ENCODE measurements at regions not wholly inside any gene's neighbourhood (a gene's known extent, or its start where the extent isn't known, plus 50 kb on each side); places are given as distances from the start of the nearest gene placed in this dataset.

DNA sequence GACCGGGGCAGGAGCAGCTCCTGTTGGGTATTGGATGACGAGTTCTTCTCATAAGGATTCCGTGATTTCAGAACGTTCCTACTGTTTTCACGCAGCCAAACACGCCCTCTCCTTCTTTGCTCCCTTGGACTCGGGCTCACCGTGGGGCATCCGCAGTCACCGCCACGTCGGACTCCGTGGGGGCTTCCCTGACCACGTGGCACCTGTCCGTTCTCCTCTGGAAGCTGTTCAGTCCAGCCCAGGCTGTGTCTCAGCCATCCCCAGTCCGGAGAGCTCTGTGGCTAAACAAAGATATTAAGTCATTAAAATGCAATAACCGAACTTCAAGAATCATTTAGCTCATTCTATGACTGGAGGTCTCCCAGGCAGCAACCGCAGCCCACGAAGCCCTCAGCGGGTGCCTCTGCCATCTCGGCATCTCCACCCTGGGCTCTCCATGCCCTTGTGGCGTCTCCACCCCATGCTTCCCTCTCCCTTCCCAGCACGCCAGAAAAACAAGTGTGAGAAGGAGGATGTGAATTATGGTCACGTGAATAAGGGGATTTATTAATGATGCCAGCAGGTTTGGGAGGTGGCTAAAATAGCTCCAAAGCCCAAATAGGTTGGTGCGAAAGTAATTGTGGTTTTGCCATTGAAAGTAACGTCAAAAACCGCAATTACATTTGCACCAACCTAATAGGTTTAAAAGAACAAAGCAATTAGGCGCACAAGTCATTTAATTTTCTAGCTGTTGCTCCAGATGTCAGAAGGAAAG lies 224.6 kb upstream of the PPP2R2D start:
- Mint-ChIP-seq H3K4me1 (ENCODE audit: low read depth) (no peaks in the 10 kb centered on the region), H3K27me3 (ENCODE audit: insufficient read depth) (no peaks in the 10 kb centered on the region), H3K27ac (no peak overlapping the region), H3K4me3 (no peak overlapping the region), H3K9me3 (no peaks in the 10 kb centered on the region), H3K36me3 (ENCODE audit: low read depth) (no peaks in the 10 kb centered on the region)
- DNase-seq (ENCODE audit: low spot score) = no peak
- intact Hi-C loops (cut with micrococcal nuclease) = no loop called here

DNA sequence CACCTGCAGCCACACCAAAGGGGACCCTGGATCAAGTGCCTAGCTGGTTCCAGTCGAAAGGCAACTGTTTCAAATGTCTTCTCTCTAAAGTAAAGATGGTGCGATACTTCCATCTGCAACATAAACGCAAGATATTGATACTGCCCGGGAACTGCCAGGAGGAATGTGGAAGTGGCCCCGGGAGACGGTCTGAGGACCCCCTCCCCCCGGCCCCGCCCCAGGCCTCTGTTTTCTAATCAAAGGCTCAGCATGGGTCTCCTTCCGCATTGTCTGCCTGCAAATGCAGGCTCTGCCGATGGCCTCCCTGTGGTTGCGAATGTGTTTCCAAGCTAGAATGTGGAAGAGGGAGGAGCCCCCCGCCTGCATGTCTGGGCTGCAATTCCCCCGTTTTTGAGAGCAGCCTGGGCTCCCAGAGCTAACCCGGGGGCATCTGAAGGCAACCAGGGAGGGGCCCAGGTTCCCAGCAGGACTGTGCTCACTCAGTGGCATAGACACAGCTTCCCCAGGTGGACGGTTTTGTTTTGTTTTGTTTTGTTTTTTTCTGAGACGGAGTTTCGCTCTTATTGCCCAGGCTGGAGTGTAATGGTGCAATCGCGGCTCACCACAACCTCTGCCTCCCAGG lies 223.9 kb upstream of the PPP2R2D start:
- Mint-ChIP-seq H3K27ac (no peak overlapping the region), H3K4me1 (ENCODE audit: low read depth) (no peaks in the 10 kb centered on the region), H3K9me3 (no peaks in the 10 kb centered on the region), H3K27me3 (ENCODE audit: insufficient read depth) (no peaks in the 10 kb centered on the region), H3K36me3 (ENCODE audit: low read depth) (no peaks in the 10 kb centered on the region), H3K4me3 (no peak overlapping the region)
- no peak for DNase-seq (ENCODE audit: low spot score)
- intact Hi-C loops (cut with micrococcal nuclease) = no loop called here

DNA sequence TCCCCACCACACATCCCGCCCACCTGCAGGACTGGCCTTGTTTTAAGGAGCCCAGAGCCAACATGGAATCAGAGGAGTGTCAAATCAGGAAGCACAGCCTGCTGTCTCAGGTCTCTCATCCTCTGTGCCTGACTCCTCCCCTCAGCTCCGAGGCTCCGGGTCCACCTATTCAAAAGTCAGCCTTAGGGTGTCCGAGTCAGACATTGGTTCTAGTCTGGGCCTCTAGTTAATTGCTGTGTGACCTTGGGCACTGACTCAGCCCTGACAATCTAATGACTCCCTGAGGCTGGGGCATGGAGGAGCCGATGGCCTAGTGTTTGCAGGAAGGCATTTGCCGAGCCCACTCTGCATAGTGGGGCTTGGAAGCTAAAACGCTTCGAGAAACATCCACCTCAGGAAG lies 223.1 kb upstream of the PPP2R2D start:
- Mint-ChIP-seq H3K36me3 (ENCODE audit: low read depth) (no peaks in the 10 kb centered on the region), H3K27ac (no peak overlapping the region), H3K4me3 (no peak overlapping the region), H3K4me1 (ENCODE audit: low read depth) (no peaks in the 10 kb centered on the region), H3K9me3 (no peaks in the 10 kb centered on the region), H3K27me3 (ENCODE audit: insufficient read depth) (no peaks in the 10 kb centered on the region)
- intact Hi-C loops (cut with micrococcal nuclease) = no loop called here
- no peak for DNase-seq (ENCODE audit: low spot score)

DNA sequence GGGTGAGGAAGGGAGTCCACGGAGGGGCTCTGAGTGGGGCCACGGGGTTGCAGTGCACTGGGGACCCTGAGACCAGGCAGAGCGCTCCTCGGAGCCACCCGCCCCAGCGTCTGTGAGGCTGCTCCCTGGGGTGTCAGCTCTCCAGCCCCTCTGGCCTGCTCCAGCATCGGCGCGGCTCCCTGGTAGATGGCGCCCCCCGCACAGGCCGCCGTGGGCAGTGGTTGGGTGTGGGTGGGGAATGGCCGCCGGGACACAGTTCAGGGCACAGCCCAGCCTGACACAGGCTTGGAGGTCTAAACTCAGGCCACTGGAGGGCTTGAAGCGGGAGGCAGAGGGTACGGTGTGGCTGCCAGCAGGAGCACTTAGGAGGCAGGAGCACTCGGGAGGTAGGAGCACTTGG lies 222.6 kb upstream of the PPP2R2D start:
- Mint-ChIP-seq H3K27me3 (ENCODE audit: insufficient read depth) (no peaks in the 10 kb centered on the region), H3K27ac (no peak overlapping the region), H3K4me3 (no peak overlapping the region), H3K9me3 (no peaks in the 10 kb centered on the region), H3K4me1 (ENCODE audit: low read depth) (no peaks in the 10 kb centered on the region), H3K36me3 (ENCODE audit: low read depth) (no peaks in the 10 kb centered on the region)
- no peak for DNase-seq (ENCODE audit: low spot score)
- intact Hi-C loops (cut with micrococcal nuclease) = no loop called here

- no peaks in the 10 kb centered on the region for H3K9me3 Mint-ChIP-seq
- H3K4me3 Mint-ChIP-seq = no peak overlapping the region
- no peak overlapping the region for H3K27ac Mint-ChIP-seq
- no peaks in the 10 kb centered on the region for H3K4me1 Mint-ChIP-seq (ENCODE audit: low read depth)
- H3K27me3 Mint-ChIP-seq (ENCODE audit: insufficient read depth) = no peaks in the 10 kb centered on the region
- no peak for DNase-seq (ENCODE audit: low spot score)
- intact Hi-C loops (cut with micrococcal nuclease) = no loop called here
- no peaks in the 10 kb centered on the region for H3K36me3 Mint-ChIP-seq (ENCODE audit: low read depth)
Observed at GRCh38 chr10:131678613-131679012, 222.2 kb upstream of the PPP2R2D start.

- Mint-ChIP-seq H3K9me3 (no peaks in the 10 kb centered on the region), H3K27me3 (ENCODE audit: insufficient read depth) (no peaks in the 10 kb centered on the region), H3K4me1 (ENCODE audit: low read depth) (no peaks in the 10 kb centered on the region), H3K36me3 (ENCODE audit: low read depth) (no peaks in the 10 kb centered on the region), H3K27ac (no peak overlapping the region), H3K4me3 (no peak overlapping the region)
- no peak for DNase-seq (ENCODE audit: low spot score)
- intact Hi-C loops (cut with micrococcal nuclease) = no loop called here
Observed at GRCh38 chr10:131679926-131680325, 220.9 kb upstream of the PPP2R2D start.

GRCh38 chr10:131681122-131681521 lies 219.7 kb upstream of the PPP2R2D start:
- Mint-ChIP-seq H3K27me3 (ENCODE audit: insufficient read depth) (no peaks in the 10 kb centered on the region), H3K27ac (no peak overlapping the region), H3K9me3 (no peaks in the 10 kb centered on the region), H3K4me1 (ENCODE audit: low read depth) (no peaks in the 10 kb centered on the region), H3K4me3 (no peak overlapping the region), H3K36me3 (ENCODE audit: low read depth) (no peaks in the 10 kb centered on the region)
- no peak for DNase-seq (ENCODE audit: low spot score)
- intact Hi-C loops (cut with micrococcal nuclease) = no loop called here

DNA sequence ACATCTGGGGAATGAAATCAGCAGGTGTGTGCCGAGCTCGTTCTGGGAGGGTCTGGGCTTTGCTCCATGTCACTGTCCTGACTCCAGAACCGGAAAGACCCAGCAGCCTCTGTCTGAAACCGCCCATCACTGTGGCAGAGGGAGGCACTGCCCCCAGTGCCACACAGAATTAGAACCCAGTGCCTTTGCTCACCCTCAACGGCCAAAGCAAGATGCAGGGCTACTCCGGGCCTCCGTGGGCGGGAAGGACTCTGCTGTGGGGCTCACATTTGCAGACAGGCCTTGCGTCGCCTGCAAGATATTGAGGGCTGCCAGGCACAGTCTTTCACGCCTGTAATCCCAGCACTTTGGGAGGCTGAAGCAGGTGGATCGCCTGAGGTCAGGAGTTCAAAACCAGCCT lies 219.2 kb upstream of the PPP2R2D start:
- Mint-ChIP-seq H3K27ac (no peak overlapping the region), H3K9me3 (no peaks in the 10 kb centered on the region)

DNA sequence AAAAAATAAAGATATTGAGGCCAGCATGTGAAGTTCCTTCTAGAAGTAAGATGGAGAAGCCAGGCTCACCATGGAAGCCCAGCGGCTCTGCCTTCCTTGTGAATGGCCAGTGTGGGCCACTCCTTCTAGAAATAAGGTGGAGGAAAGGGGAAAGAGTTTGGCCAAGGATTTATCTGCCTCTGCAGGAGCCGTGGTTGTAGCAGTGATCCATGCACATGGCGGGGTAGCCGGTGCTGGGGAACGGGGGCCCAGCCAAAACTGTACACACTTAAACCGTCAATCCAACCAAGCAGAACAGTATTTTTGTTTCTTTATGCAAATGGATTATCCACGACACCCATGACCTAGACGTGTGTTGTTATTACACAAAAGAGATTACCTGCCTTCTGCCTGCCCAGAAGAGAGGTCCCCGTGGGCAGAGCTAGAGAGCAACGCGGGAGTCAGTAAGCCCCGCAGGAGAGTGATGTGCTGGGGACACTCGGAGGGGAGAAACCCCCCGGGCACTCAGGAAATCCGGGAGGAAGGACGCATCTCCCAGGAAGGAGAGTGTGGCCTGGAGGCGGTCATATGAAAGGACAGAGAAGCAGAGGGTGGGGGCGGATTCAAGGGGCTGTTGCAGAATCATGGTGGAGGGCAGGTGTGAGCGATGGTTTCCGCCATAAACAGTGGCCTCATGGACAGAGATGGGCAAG lies 218.4 kb upstream of the PPP2R2D start:
- H3K36me3 Mint-ChIP-seq (ENCODE audit: low read depth) = no peaks in the 10 kb centered on the region
- intact Hi-C loops (cut with micrococcal nuclease) = no loop called here
- H3K4me1 Mint-ChIP-seq (ENCODE audit: low read depth) = no peaks in the 10 kb centered on the region
- no peaks in the 10 kb centered on the region for H3K27me3 Mint-ChIP-seq (ENCODE audit: insufficient read depth)
- H3K27ac Mint-ChIP-seq = no peak overlapping the region
- H3K9me3 Mint-ChIP-seq = no peaks in the 10 kb centered on the region
- no peak for DNase-seq (ENCODE audit: low spot score)
- no peak overlapping the region for H3K4me3 Mint-ChIP-seq

More for the DNA sequence above, 219.2 kb upstream of the PPP2R2D start:
- DNase-seq (ENCODE audit: low spot score) = no peak
- no peaks in the 10 kb centered on the region for H3K27me3 Mint-ChIP-seq (ENCODE audit: insufficient read depth)
- no peak overlapping the region for H3K4me3 Mint-ChIP-seq
- no peaks in the 10 kb centered on the region for H3K4me1 Mint-ChIP-seq (ENCODE audit: low read depth)
- H3K36me3 Mint-ChIP-seq (ENCODE audit: low read depth) = no peaks in the 10 kb centered on the region
- intact Hi-C loops (cut with micrococcal nuclease) = no loop called here

DNA sequence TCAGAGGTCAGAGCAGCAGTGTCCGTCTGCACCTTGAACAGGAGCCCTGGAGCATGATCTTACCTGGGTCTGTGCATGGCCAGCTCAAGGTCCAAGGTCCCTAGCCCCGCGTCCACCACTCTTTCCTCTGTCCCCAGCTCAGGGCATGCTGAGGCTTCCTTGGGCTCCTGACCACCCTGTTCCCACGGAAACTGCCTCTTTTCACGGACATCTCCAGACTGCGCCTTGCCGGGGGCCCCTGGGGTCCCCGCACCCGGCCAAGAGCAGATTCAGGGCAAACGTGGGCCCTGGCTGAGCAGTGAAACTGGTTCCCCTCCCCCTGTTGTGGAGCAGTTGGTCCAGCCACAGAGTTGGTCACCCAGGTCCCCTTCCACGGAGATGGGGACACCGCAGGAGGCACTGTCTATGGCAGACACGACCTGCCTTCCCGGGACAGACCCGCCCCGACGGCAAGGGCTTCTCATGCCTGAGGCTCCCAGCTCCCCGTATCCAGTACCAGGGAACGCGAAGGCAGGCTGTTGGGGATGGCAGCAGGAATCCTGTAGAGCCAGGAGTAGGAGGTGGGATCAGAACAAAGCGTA lies 217.4 kb upstream of the PPP2R2D start:
- intact Hi-C loops (cut with micrococcal nuclease) = no loop called here

GRCh38 chr10:131683941-131684340 lies 216.9 kb upstream of the PPP2R2D start:
- no peak overlapping the region for H3K27ac Mint-ChIP-seq
- no peaks in the 10 kb centered on the region for H3K27me3 Mint-ChIP-seq (ENCODE audit: insufficient read depth)
- intact Hi-C loops (cut with micrococcal nuclease) = no loop called here
- DNase-seq (ENCODE audit: low spot score) = no peak
- no peaks in the 10 kb centered on the region for H3K36me3 Mint-ChIP-seq (ENCODE audit: low read depth)
- no peaks in the 10 kb centered on the region for H3K9me3 Mint-ChIP-seq
- H3K4me1 Mint-ChIP-seq (ENCODE audit: low read depth) = no peaks in the 10 kb centered on the region
- no peak overlapping the region for H3K4me3 Mint-ChIP-seq

More for the DNA sequence above, 217.4 kb upstream of the PPP2R2D start:
- Mint-ChIP-seq H3K4me1 (ENCODE audit: low read depth) (no peaks in the 10 kb centered on the region), H3K4me3 (no peak overlapping the region), H3K9me3 (no peaks in the 10 kb centered on the region), H3K36me3 (ENCODE audit: low read depth) (no peaks in the 10 kb centered on the region), H3K27ac (no peak overlapping the region), H3K27me3 (ENCODE audit: insufficient read depth) (no peaks in the 10 kb centered on the region)
- DNase-seq (ENCODE audit: low spot score) = no peak

DNA sequence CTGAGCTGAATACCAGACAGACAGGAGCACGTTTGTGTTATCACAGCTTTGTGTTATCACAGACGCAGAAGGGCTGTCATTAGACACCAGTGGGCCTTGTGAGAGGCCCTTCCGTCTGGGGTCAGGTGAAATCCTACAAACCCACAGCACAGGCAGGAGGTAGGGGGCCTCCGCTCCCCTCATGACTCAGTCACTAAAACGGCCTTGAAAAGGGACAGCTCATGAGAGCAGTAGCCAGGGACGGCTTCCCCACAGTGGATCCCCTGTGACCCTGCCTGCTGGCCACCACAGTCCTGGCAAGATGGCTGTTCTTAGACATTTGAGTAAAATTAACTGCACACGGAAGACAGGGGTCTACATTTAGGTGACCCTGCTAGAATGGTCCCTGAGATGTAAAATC lies 215.8 kb upstream of the PPP2R2D start:
- no peak for DNase-seq (ENCODE audit: low spot score)
- H3K4me3 Mint-ChIP-seq = no peak overlapping the region
- H3K27ac Mint-ChIP-seq = no peak overlapping the region
- H3K27me3 Mint-ChIP-seq (ENCODE audit: insufficient read depth) = no peaks in the 10 kb centered on the region
- no peaks in the 10 kb centered on the region for H3K36me3 Mint-ChIP-seq (ENCODE audit: low read depth)
- intact Hi-C loops (cut with micrococcal nuclease) = no loop called here
- H3K9me3 Mint-ChIP-seq = no peaks in the 10 kb centered on the region
- H3K4me1 Mint-ChIP-seq (ENCODE audit: low read depth) = no peaks in the 10 kb centered on the region

GRCh38 chr10:131685576-131685975 lies 215.2 kb upstream of the PPP2R2D start:
- intact Hi-C loops (cut with micrococcal nuclease) = no loop called here
- no peaks in the 10 kb centered on the region for H3K9me3 Mint-ChIP-seq
- H3K27ac Mint-ChIP-seq = no peak overlapping the region
- H3K4me1 Mint-ChIP-seq (ENCODE audit: low read depth) = no peaks in the 10 kb centered on the region
- no peak for DNase-seq (ENCODE audit: low spot score)
- H3K4me3 Mint-ChIP-seq = no peak overlapping the region
- H3K36me3 Mint-ChIP-seq (ENCODE audit: low read depth) = no peaks in the 10 kb centered on the region
- no peaks in the 10 kb centered on the region for H3K27me3 Mint-ChIP-seq (ENCODE audit: insufficient read depth)
